Activated naive CD4-positive, alpha-beta T cell treated with Interleukin-2 at 50 U/mL for 16 hours (primary cell): ENCODE measurements at regions not wholly inside any gene's neighbourhood (a gene's known extent, or its start where the extent isn't known, plus 50 kb on each side); places are given as distances from the start of the nearest gene placed in this dataset.
"Not testable (repeated sequence)": the region's sequence is repeated elsewhere in the genome, so short reads cannot be mapped to it uniquely, and the experiment has no call there.

Experiments used
- DNase-seq: peaks from one replicate; pipeline ENCODE4 v3.0.0-alpha.2; 2020

DNA sequence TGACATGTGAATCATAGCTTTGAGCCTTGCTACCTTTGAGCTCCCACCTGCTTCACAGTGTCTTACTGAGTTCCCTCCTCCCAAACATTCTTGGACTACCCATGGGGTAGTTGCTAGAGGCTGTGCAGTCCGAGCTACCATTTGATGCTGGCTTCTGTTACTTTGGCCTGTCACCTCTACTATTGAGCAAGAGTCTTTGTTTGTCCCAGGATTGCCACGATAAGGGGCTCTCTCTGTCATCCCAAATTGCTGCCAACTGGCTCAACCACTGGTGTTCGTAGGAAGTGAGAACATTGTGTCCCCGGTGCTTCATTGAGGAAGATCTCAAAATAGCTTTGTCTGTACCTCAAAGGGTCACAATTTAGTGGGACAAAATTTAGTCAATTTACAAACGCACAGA lies 59.1 kb upstream of the PAX8 start:
- DNase-seq, result no peak

DNA sequence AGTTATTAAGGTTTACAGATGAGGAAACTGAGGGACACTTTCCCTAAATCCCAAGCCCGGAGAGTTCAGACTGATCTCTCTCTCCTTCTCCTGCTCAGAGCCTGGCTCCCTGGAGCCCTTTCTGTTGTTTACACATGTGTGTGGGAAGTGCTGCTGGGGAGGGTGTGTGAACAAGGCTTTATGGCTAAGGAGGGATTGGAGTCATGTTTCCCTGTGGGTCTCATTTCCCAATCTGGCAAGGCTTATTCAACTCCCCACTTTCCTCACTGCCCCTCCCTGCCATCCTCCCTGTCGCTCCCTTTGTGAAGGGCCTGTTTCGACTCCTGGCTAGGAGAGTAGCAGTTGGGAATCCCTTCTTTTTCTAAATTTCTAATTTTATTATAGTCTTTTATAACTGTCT lies 57.3 kb upstream of the PAX8 start:
- DNase-seq, result not testable (repeated sequence)

DNA sequence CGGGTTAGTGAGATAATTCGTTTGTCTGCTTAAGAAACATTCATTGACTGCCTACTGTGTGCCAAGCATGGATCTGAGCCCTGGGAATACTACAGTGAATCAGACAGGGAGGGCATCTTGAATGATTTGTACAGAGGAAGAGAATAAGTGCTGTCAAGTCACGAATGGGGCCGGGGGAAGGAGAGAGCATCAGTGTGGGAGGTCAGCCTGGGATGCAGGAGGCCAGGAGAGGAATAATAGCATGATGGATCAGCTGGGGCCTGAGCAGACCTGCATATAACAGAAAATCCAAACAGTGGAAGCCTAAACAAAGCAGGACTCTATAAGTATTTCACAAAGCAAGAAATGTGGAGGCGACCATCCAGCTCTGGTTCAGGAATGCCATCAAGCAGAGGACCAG lies 55.4 kb upstream of the PAX8 start:
- DNase-seq, result no peak

DNA sequence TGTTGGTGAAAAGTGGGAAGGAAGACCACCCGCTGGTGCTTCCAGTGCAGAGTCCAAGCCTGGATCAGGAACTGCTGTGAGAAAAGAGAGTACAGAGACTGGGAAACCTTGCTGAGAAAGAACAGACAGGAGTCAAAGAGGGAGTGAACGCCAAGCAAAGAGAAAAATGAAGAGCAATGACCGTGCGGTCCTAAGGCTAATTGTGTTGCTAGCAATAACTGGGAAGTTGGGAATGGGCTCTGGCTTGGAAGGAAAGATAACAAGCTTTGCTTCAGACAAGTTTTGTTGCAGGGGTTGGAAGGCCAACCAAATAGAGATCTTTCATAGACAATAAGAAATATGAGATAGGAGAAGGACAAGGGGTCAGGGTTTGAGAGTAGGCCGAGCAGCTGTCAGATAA lies 55.0 kb upstream of the PAX8 start:
- not testable (repeated sequence) for DNase-seq

DNA sequence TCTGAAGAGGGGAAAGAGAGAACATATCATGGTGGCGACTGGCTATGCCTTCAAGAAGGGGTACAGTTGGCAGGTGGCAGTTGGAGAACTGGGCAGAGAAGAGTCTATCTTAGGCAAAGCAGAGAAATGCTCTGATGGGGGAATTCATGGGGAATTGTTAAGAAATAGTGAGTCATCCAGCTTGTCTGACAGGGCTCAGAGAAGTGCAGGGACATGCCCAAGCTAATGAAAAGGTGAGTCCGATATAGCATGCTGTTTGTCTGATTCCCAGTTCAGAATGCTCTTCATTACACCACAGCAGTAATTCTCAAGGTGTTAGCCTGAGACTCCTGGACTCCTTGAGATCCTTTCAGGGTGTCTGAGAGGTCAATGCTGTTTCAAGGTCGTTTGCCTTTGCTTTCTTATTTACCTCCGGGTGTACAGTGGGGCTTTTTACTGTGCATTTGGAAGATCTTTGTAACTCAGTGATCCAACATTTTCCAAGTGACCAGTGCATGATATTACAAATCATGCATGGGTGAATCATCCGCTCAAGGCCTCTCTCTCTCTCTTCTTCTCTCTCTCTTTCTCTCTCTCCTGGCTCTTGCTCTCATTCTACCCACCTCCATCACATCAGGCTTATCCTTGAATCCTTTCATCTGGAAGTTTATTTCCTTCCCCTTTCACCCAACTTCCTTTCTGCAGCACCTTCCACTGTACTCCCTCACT lies 51.5 kb upstream of the PAX8 start:
- DNase-seq, result not testable (repeated sequence)

DNA sequence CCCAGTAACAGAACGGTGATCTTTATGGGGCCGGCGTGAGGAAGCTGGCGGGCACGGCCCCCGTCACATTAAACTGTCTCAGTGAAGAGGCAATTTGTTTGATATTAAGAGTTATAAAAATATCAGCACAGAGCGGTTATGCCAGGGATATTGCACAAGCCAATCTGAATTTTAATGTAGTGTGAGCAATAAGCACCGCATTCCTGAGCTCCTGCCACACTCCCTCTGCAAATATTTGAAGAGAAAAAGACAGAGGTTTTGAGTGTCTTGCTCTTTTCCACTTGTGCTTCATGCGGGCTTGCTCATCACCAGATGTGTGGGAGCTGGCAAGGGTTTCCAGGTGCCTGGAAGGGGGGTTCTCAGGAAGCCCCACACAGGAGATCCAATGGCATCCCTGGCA lies 50.3 kb upstream of the PAX8 start:
- not testable (repeated sequence) for DNase-seq

DNA sequence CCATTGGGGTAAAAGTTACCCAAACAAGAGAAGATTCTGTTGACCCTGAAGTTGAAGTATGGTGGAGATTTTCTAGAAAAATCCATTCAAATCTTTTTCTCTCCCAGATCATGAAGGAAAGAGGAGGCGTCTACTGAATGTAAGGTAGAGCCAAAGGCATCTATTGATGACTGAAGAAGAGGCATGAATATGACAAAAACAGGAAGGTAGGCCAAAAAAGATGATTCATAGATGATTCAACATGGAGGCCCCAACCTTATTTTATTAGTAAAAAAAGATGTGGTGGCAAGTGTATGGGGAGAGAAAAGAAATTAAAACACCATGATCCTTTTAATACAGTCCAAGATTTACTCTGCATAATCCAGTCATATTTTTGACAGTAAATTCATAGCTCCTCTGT lies 49.9 kb upstream of the PAX8 start:
- DNase-seq, result not testable (repeated sequence)
